Loucy (cell line): ENCODE measurements at regions not wholly inside any gene's neighbourhood (a gene's known extent, or its start where the extent isn't known, plus 50 kb on each side); places are given as distances from the start of the nearest gene placed in this dataset.

Source experiments
- H2AFZ ChIP-seq: fragments of 200-600 bp; sonication (generic); 2 replicates; pipeline ENCODE4 v1.6.0; 2016; ENCODE audit warnings: antibody characterized with exemption, mild to moderate bottlenecking, low read length, moderate library complexity
- H3F3A ChIP-seq: fragments of 200-600 bp; 2 replicates; pipeline ENCODE4 v1.6.0; 2016; ENCODE audit warnings: antibody characterized with exemption, low read depth, mild to moderate bottlenecking
- H3K27me3 ChIP-seq: fragments of 200-600 bp; sonication (generic); 2 replicates; pipeline ENCODE4 v1.6.1; 2014; ENCODE audit warnings: low read length, mild to moderate bottlenecking; ENCODE audit not compliant: insufficient read depth, poor library complexity, severe bottlenecking
- H3K36me3 ChIP-seq: fragments of 200-600 bp; sonication (generic); 2 replicates; pipeline ENCODE4 v1.6.1; 2016; ENCODE audit warnings: low read length; ENCODE audit not compliant: insufficient read depth
- H3K4me1 ChIP-seq: fragments of 200-600 bp; sonication (generic); 2 replicates; pipeline ENCODE4 v1.5.1; 2014; ENCODE audit warnings: low read length, mild to moderate bottlenecking; ENCODE audit not compliant: insufficient read depth, poor library complexity, severe bottlenecking
- H3K4me2 ChIP-seq: fragments of 200-600 bp; sonication (generic); 2 replicates; pipeline ENCODE4 v1.6.0; 2014; ENCODE audit warnings: antibody characterized with exemption, low read length, low read depth, mild to moderate bottlenecking; ENCODE audit not compliant: poor library complexity, severe bottlenecking
- H3K4me3 ChIP-seq: fragments of 200-600 bp; sonication (generic); 2 replicates; pipeline ENCODE4 v1.5.1; 2014; ENCODE audit warnings: low read length, mild to moderate bottlenecking, mixed read lengths; ENCODE audit not compliant: poor library complexity, severe bottlenecking
- H3K79me2 ChIP-seq: fragments of 200-600 bp; sonication (generic); 2 replicates; pipeline ENCODE4 v1.6.1; 2014; ENCODE audit warnings: low read length; ENCODE audit not compliant: insufficient read depth
- H3K9ac ChIP-seq: fragments of 200-600 bp; sonication (generic); 2 replicates; pipeline ENCODE4 v1.6.0; 2014; ENCODE audit warnings: mild to moderate bottlenecking, low read depth, low read length, moderate library complexity; ENCODE audit not compliant: poor library complexity, severe bottlenecking
- H3K9me2 ChIP-seq: fragments of 200-600 bp; sonication (generic); replicated peaks from 2 replicates; pipeline ENCODE4 v1.6.1; 2016; ENCODE audit warnings: low read depth, low read length, mixed read lengths
- H3K9me3 ChIP-seq: fragments of 200-600 bp; sonication (generic); 2 replicates; pipeline ENCODE4 v1.6.1; 2014; ENCODE audit warnings: mild to moderate bottlenecking, antibody characterized with exemption, low read length, low read depth; ENCODE audit not compliant: insufficient read depth
- H4K20me1 ChIP-seq: fragments of 200-600 bp; sonication (generic); 2 replicates; pipeline ENCODE4 v1.6.0; 2014; ENCODE audit warnings: antibody characterized with exemption, low read length, mild to moderate bottlenecking; ENCODE audit not compliant: insufficient read depth, poor library complexity, severe bottlenecking
- EZH2phosphoT487 ChIP-seq: fragments of 200-600 bp; IDR thresholded peaks from 2 replicates; pipeline ENCODE4 v1.6.1; 2018; ENCODE audit warnings: antibody characterized with exemption, mild to moderate bottlenecking, moderate library complexity, borderline replicate concordance
- TF ChIP-seq, protein P1 (sequence below): fragments of 200-600 bp; sonication (generic); conservative IDR thresholded peaks from 2 replicates; pipeline ENCODE4 v1.5.1; 2014; ENCODE audit warnings: mild to moderate bottlenecking, antibody characterized with exemption, low read length

- Histone ChIP-seq H3K4me2 (no peak overlapping the region), H3K9ac (no peak overlapping the region), H2AFZ (no peak overlapping the region), H4K20me1 (no peaks in the 10 kb centered on the region), H3K4me3 (no peak overlapping the region), H3K9me3 (no peaks in the 10 kb centered on the region), H3K27me3 (no peaks in the 10 kb centered on the region), H3F3A (no peaks in the 10 kb centered on the region), H3K4me1 (no peaks in the 10 kb centered on the region), H3K79me2 (no peaks in the 10 kb centered on the region), H3K9me2 (no peaks in the 10 kb centered on the region), H3K36me3 (no peaks in the 10 kb centered on the region)
- TF ChIP-seq EZH2phosphoT487: no peak
- TF ChIP-seq, protein P1, sequence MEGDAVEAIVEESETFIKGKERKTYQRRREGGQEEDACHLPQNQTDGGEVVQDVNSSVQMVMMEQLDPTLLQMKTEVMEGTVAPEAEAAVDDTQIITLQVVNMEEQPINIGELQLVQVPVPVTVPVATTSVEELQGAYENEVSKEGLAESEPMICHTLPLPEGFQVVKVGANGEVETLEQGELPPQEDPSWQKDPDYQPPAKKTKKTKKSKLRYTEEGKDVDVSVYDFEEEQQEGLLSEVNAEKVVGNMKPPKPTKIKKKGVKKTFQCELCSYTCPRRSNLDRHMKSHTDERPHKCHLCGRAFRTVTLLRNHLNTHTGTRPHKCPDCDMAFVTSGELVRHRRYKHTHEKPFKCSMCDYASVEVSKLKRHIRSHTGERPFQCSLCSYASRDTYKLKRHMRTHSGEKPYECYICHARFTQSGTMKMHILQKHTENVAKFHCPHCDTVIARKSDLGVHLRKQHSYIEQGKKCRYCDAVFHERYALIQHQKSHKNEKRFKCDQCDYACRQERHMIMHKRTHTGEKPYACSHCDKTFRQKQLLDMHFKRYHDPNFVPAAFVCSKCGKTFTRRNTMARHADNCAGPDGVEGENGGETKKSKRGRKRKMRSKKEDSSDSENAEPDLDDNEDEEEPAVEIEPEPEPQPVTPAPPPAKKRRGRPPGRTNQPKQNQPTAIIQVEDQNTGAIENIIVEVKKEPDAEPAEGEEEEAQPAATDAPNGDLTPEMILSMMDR: no peak
Observed at GRCh38 chrX:95383778-95384177, 1300.9 kb upstream of the DIAPH2 start.

- Histone ChIP-seq H3K4me2 (no peak overlapping the region), H3F3A (no peaks in the 10 kb centered on the region), H3K9me3 (no peaks in the 10 kb centered on the region), H3K4me3 (no peak overlapping the region), H2AFZ (no peak overlapping the region), H3K4me1 (no peaks in the 10 kb centered on the region), H3K9ac (no peak overlapping the region), H3K27me3 (no peaks in the 10 kb centered on the region), H3K36me3 (no peaks in the 10 kb centered on the region), H4K20me1 (no peaks in the 10 kb centered on the region), H3K79me2 (no peaks in the 10 kb centered on the region), H3K9me2 (no peaks in the 10 kb centered on the region)
- TF ChIP-seq EZH2phosphoT487: no peak
- TF ChIP-seq, protein P1: no peak
Observed at GRCh38 chrX:95427389-95427788, 1257.3 kb upstream of the DIAPH2 start.

DNA sequence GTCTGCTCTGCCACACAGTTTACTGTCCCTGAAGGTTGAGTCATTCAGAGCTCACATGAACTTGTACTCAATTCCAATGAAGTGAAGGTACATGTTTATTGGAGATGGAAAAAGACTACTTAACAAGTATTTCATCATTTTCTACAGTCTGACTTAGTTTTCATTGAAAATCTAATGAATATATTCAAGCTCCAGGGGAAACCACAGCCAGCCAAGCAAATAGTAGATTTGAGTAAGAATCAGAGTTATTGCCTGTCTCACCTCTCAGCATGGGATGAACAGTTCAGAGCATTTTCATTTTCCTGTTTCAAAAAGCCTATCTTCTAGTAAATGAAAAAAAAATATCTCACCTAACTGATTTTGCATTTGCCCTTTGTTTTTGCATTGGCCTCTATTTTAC, 1249.4 kb upstream of the DIAPH2 start:
- no peaks in the 10 kb centered on the region for H4K20me1 ChIP-seq
- H2AFZ ChIP-seq: no peak overlapping the region
- no peaks in the 10 kb centered on the region for H3K4me1 ChIP-seq
- H3K9me2 ChIP-seq: no peaks in the 10 kb centered on the region
- no peaks in the 10 kb centered on the region for H3K36me3 ChIP-seq
- no peaks in the 10 kb centered on the region for H3K79me2 ChIP-seq
- H3K4me2 ChIP-seq: no peak overlapping the region
- H3K27me3 ChIP-seq: no peaks in the 10 kb centered on the region
- no peaks in the 10 kb centered on the region for H3K9me3 ChIP-seq
- H3K4me3 ChIP-seq: no peak overlapping the region
- H3F3A ChIP-seq: no peaks in the 10 kb centered on the region
- no peak overlapping the region for H3K9ac ChIP-seq
- TF ChIP-seq, protein P1: no peak
- no peak for TF ChIP-seq EZH2phosphoT487
